ENCODE measurements at regions not wholly inside any gene's neighbourhood (a gene's known extent, or its start where the extent isn't known, plus 50 kb on each side); places are given as distances from the start of the nearest gene placed in this dataset.
"Not testable (repeated sequence)": the region's sequence is repeated elsewhere in the genome, so short reads cannot be mapped to it uniquely, and the experiment has no call there.

DNA sequence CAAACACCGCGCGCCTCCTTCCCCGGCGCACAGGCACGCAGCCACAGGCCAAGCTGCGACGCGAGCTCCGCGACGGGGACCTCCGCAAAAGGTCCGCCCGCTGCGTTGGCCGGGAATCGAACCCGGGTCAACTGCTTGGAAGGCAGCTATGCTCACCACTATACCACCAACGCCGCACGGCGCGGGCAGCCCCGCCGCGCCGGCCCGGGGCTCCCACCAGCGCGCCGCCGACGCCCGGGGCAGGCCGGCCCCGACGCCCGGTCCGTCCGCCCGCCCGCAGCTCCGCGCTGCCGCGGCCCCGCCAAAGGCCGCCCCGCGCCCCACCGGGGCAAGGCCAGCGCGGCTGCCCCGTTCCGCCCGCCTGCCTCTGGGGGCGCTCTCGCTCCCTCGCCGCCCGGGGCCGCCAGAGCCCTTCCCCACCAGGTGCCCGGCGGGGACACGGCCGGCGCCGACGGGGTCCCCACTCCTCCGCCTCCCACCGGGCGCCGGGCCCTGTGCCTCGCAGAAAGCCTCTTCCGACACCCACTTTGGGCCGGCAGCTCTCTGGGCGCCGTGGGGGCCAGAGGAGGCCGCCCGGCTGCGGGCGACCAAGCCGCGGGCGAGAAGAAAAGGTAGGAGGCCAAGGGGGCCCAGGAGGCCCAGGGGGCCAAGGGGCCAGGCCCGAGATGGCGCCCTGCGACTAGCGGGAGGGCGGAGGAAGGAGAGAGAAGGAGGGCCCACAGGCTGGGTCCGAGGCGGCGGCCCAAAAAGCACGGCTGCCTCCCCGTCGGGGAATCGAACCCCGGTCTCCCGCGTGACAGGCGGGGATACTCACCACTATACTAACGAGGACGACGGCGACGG, 50.2 kb upstream of the FCGR2A start:
- WGBS: no CpG with 5 or more reads among the region's 107 CpGs
- H3K4me3 ChIP-seq (ENCODE audit: low read length); DNase-seq; H3K4me1 ChIP-seq (ENCODE audit: control insufficient read depth, insufficient read depth, low read length); H3K27me3 ChIP-seq (ENCODE audit: control insufficient read depth, insufficient read depth); H3K9me3 ChIP-seq (ENCODE audit: control insufficient read depth, low read length); intact Hi-C loops (cut with DNase I); H3K27ac ChIP-seq (ENCODE audit: low read length): not testable (repeated sequence)
- ATAC-seq: peak; percentile 7 to 9

DNA sequence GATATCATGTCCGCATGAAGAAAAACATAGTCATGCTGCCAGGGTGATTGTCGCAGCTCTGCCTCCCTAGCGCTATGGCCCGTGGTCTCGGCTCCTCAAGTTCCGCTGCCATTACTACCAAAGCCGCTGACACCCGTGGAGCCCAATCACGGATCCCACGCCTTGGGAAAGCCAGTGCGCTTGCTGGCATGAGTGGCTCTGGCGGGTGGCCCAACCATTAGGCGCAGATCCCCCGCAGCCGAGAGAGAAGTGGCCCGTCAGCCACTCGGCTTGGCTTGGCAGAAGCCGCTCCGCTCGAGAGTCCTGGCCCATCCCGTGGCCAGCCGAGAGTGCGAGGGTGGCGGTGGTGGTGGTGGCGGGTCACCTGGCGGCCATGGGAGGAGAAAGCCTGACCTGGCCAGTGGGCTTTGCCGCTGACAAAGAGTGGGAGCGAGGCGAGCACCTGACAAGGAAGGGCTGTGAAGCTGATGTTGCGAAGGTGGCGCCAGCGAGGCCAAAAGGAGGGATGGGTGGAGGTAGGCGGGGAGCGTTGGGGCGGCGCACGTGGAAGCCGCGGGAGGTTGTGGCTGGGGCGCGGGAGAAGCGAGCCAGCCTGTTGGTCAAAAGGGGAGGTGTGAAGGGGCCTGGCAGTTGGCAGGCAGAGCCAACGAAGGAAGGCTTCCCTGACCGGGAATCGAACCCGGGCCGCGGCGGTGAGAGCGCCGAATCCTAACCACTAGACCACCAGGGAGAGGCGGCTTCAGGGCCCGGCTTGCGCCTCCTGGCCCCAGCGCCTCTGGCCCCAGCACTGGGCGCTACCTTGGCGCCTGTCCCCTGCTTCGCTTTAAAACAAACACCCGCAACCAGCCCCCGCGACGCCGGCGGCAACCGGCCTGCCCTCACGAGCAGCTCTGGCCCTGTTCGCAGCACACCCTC, 51.0 kb upstream of the FCGR2A start:
- intact Hi-C loops (cut with DNase I); H3K27ac ChIP-seq (ENCODE audit: low read length); H3K9me3 ChIP-seq (ENCODE audit: control insufficient read depth, low read length); H3K4me1 ChIP-seq (ENCODE audit: control insufficient read depth, insufficient read depth, low read length); H3K4me3 ChIP-seq (ENCODE audit: low read length); H3K27me3 ChIP-seq (ENCODE audit: control insufficient read depth, insufficient read depth): not testable (repeated sequence)
- DNase-seq (peak in 2 of 3 donors; percentile 69 to 75), ATAC-seq (peak; percentile 48 to 70)
- WGBS: 62% methylated on average over 12 of the region's 67 CpGs

GRCh38 chr1:161451698-161452348, 53.4 kb upstream of the FCGR2A start:
- H3K9me3 ChIP-seq (ENCODE audit: control insufficient read depth, low read length); H3K4me3 ChIP-seq (ENCODE audit: low read length); H3K27ac ChIP-seq (ENCODE audit: low read length); H3K27me3 ChIP-seq (ENCODE audit: control insufficient read depth, insufficient read depth); H3K4me1 ChIP-seq (ENCODE audit: control insufficient read depth, insufficient read depth, low read length); DNase-seq; intact Hi-C loops (cut with DNase I): not testable (repeated sequence)
- peak; percentile 11 to 36 for ATAC-seq
- WGBS: no CpG with 5 or more reads among the region's 29 CpGs

- H3K4me3 ChIP-seq (ENCODE audit: low read length); intact Hi-C loops (cut with DNase I); H3K4me1 ChIP-seq (ENCODE audit: control insufficient read depth, insufficient read depth, low read length); DNase-seq; H3K9me3 ChIP-seq (ENCODE audit: control insufficient read depth, low read length); H3K27me3 ChIP-seq (ENCODE audit: control insufficient read depth, insufficient read depth); H3K27ac ChIP-seq (ENCODE audit: low read length): not testable (repeated sequence)
- WGBS: no CpG with 5 or more reads among the region's 66 CpGs
- ATAC-seq: peak; percentile 3 to 12
These were observed 57.4 kb upstream of the FCGR2A start for GRCh38 chr1:161447760-161448332.

- no CpG with 5 or more reads among the region's 79 CpGs for WGBS
- H3K9me3 ChIP-seq (ENCODE audit: control insufficient read depth, low read length); H3K4me3 ChIP-seq (ENCODE audit: low read length); H3K27me3 ChIP-seq (ENCODE audit: control insufficient read depth, insufficient read depth); H3K27ac ChIP-seq (ENCODE audit: low read length); DNase-seq; intact Hi-C loops (cut with DNase I); H3K4me1 ChIP-seq (ENCODE audit: control insufficient read depth, insufficient read depth, low read length): not testable (repeated sequence)
- peak; percentile 4 to 52 for ATAC-seq
These were observed 58.1 kb upstream of the FCGR2A start for GRCh38 chr1:161447040-161447759.

DNA sequence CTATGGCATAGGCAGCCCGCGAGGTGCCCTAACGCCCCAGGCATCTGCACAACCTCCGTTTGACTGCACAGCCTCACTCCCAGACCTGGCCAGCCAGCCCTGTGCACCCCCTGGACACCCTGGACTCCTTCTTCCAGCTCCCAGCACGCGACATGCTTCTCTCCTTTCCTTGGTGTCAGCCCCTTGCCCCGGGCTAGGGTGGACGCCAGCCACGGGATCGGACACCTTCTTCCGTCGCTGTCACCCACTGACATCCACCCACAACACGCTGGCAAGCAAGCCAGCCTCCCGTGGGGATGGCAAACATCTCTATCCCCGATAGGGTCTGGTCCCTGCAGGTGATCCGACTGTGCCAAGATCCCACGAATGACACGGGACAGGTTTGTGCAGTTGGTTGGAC, 60.5 kb upstream of the FCGR2A start:
- ATAC-seq (peak; percentile 62 to 69), DNase-seq (peak; percentile 33 to 77 (median 67))
- H3K27me3 ChIP-seq (ENCODE audit: control insufficient read depth, insufficient read depth); intact Hi-C loops (cut with DNase I); H3K27ac ChIP-seq (ENCODE audit: low read length); H3K4me3 ChIP-seq (ENCODE audit: low read length); H3K4me1 ChIP-seq (ENCODE audit: control insufficient read depth, insufficient read depth, low read length); H3K9me3 ChIP-seq (ENCODE audit: control insufficient read depth, low read length): not testable (repeated sequence)
- WGBS: 79% methylated on average over 11 of the region's 18 CpGs

GRCh38 chr1:161444255-161444654, 61.0 kb upstream of the FCGR2A start:
- intact Hi-C loops (cut with DNase I); H3K9me3 ChIP-seq (ENCODE audit: control insufficient read depth, low read length); DNase-seq; H3K27me3 ChIP-seq (ENCODE audit: control insufficient read depth, insufficient read depth); H3K27ac ChIP-seq (ENCODE audit: low read length); H3K4me3 ChIP-seq (ENCODE audit: low read length); ATAC-seq; H3K4me1 ChIP-seq (ENCODE audit: control insufficient read depth, insufficient read depth, low read length): not testable (repeated sequence)
- 73% methylated on average over 3 of the region's 14 CpGs for WGBS

DNA sequence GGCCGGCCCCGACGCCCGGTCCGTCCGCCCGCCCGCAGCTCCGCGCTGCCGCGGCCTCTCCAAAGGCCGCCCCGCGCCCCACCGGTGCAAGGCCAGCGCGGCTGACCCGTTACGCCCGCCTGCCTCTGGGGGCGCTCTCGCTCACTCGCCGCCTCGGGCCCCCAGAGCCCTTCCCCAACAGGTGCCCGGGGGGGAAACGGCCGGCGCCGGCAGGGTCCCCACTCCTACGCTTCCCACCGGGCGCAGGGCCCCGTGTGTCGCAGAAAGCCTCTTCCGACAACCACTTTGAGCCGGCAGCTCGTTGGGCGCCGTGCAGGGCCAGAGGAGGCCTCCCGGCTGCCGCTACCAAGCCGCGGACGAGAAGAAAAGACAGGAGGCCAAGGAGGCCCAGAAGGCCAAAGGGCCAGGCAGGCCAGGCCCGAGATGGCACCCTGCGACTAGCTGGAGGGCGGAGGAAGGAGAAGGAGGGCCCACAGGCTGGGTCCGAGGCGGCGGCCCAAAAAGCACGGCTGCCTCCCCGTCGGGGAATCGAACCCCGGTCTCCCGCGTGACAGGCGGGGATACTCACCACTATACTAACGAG, 64.9 kb upstream of the FCGR2A start:
- DNase-seq: peak; percentile 51 to 79 (median 79)
- Histone ChIP-seq H3K27me3 (ENCODE audit: control insufficient read depth, insufficient read depth) (no peaks in the 10 kb centered on the region), H3K27ac (ENCODE audit: low read length) (no peak overlapping the region)

DNA sequence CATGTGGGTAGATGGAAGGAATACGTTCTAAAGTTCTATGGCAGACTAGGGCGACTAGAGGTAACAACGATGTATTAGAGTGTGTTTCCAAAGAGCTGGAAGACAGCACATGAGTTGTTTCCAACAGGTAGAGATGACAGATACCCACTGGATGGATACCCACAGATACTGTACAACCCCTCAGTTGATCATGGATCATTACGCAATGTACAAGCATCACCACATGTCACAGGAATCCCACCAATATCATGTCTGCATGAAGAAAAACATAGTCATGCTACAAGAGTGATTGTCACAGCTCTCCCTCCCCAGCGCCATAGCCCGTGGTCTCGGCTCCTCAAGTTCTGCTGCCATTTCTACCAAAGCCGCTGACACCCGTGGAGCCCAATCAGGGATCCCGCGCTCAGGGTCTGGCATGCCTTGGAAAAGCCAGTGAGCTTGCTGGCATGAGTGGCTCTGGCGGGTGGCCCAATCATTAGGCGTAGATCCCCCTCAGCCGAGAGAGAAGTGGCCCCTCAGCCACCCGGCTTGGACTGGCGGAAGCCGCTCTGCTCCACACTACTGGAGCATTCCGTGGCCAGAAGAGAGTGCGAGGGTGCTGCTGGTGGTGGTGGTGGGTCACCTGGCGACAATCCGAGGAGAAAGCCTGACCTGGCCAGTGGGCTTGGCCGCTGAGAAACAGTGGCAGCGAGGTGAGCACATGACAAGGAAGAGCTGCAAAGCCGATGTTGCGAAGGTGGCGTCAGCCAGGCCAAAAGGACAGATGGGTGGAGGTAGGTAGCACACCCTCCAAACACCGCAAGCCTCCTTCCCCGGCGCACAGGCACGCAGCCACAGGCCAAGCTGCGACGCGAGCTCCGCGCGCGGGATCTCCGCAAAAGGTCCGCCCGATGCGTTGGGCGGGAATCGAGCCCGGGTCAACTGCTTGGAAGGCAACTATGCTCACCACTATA, 65.7 kb upstream of the FCGR2A start:
- intact Hi-C loops (cut with DNase I): no loop called here
- no peaks in the 10 kb centered on the region for H3K27me3 ChIP-seq (ENCODE audit: control insufficient read depth, insufficient read depth)
- H3K4me3 ChIP-seq (ENCODE audit: low read length): peak overlapping the region; percentile 91
- 32% methylated on average over 44 of the region's 44 CpGs for WGBS
- no peak overlapping the region for H3K27ac ChIP-seq (ENCODE audit: low read length)
- no peaks in the 10 kb centered on the region for H3K4me1 ChIP-seq (ENCODE audit: control insufficient read depth, insufficient read depth, low read length)
- H3K9me3 ChIP-seq (ENCODE audit: control insufficient read depth, low read length): peaks cover 2% of the 10 kb centered on the region
- ATAC-seq: no peak
- peak in 1 of 3 donors; percentile 52 for DNase-seq

More for the DNA sequence above, 64.9 kb upstream of the FCGR2A start:
- H3K4me3 ChIP-seq (ENCODE audit: low read length): peak overlapping the region; percentile 91
- WGBS: 1% methylated on average over 44 of the region's 61 CpGs
- H3K9me3 ChIP-seq (ENCODE audit: control insufficient read depth, low read length): peaks cover 2% of the 10 kb centered on the region
- peak in 1 of 2 donors; percentile 49 for ATAC-seq
- intact Hi-C loops (cut with DNase I): no loop called here
- H3K4me1 ChIP-seq (ENCODE audit: control insufficient read depth, insufficient read depth, low read length): no peaks in the 10 kb centered on the region
